Middle frontal gyrus (tissue), 1 donor: ENCODE measurements at regions not wholly inside any gene's neighbourhood (a gene's known extent, or its start where the extent isn't known, plus 50 kb on each side); places are given as distances from the start of the nearest gene placed in this dataset.

Experiments
- DNase-seq: peaks from one replicate; pipeline ENCODE4 v3.0.0-alpha.2; 2015; ENCODE audit warnings: low spot score; ENCODE audit errors: extremely low spot score

GRCh38 chr10:6648894-6649720 lies 69.0 kb upstream of the PRKCQ start:
- DNase-seq, result no peak

GRCh38 chr10:6647811-6648526 lies 67.9 kb upstream of the PRKCQ start:
- no peak for DNase-seq

- no peak for DNase-seq
Observed at GRCh38 chr10:6643962-6644361, 63.9 kb upstream of the PRKCQ start.

GRCh38 chr10:6642876-6643275 lies 62.8 kb upstream of the PRKCQ start:
- no peak for DNase-seq

DNA sequence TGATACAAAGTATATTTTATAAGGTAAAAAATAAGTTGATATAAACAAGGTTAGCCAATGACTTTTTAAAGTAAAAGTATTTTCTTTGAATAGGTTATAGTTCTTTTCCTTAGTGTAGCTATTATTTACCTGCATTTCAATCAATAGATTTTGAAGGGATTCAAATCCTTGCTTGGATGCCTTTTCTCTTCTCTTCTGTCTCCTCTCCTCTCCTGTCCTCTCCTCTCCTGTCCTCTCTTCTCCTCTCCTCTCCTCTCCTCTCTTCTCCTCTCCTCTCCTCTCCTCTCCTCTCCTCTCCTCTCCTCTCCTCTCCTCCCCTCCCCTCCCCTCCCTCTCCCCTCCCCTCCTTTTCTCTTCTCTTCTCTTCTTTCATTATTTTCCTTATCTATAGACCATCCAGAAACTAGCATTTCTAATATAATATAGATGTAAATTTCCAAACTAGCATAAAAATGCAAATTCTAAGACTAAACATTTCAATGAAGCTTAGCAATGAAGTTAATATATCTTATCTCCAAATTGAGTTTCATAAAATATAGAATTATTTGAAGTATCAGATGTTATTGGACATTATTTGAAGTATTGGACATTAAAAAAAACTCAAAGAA lies 60.5 kb upstream of the PRKCQ start:
- no peak for DNase-seq

DNA sequence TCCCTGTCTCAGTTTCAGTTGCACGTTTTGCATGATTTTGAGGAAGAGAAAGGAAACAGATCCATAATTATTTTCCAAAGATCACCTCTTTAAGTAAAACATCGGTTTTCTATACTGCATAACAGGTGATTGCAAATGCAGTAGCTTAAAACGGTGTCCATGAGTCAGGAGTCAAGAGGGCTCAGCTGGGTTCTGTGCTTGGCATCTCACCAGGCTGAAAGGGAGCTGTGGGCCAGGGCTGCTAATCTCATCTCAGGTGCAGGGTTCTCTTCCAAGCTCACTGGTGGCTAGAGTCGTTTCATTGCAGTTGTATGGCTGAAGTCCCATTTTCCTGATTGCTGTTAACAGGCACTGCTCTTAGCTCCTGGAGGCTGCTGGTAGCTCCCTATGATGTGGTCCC lies 57.0 kb upstream of the PRKCQ start:
- no peak for DNase-seq

- DNase-seq, result no peak
Observed at GRCh38 chr10:6635784-6636183, 55.7 kb upstream of the PRKCQ start.
